ENCODE measurements at regions not wholly inside any gene's neighbourhood (a gene's known extent, or its start where the extent isn't known, plus 50 kb on each side); places are given as distances from the start of the nearest gene placed in this dataset.
"Not testable (repeated sequence)": the region's sequence is repeated elsewhere in the genome, so short reads cannot be mapped to it uniquely, and the experiment has no call there.

- no peak for DNase-seq
These were observed 406.6 kb upstream of the SALL1 start for GRCh38 chr16:51557670-51558069.

GRCh38 chr16:51556694-51557340, 405.7 kb upstream of the SALL1 start:
- DNase-seq, result no peak

GRCh38 chr16:51553910-51554309, 402.8 kb upstream of the SALL1 start:
- DNase-seq, result no peak

GRCh38 chr16:51553314-51553713, 402.2 kb upstream of the SALL1 start:
- no peak for DNase-seq

GRCh38 chr16:51550800-51551347, 399.8 kb upstream of the SALL1 start:
- DNase-seq, result no peak

- no peak for DNase-seq
These were observed 398.8 kb upstream of the SALL1 start for GRCh38 chr16:51549836-51550235.

GRCh38 chr16:51545951-51546350, 394.9 kb upstream of the SALL1 start:
- no peak for DNase-seq

GRCh38 chr16:51544851-51545467, 393.9 kb upstream of the SALL1 start:
- DNase-seq, result no peak

- DNase-seq, result no peak
These were observed 392.9 kb upstream of the SALL1 start for GRCh38 chr16:51543971-51544370.

- DNase-seq, result no peak
These were observed 392.1 kb upstream of the SALL1 start for GRCh38 chr16:51542981-51543815.

GRCh38 chr16:51540259-51540658, 389.2 kb upstream of the SALL1 start:
- DNase-seq, result no peak

GRCh38 chr16:51538707-51539498, 387.8 kb upstream of the SALL1 start:
- DNase-seq, result no peak

- no peak for DNase-seq
These were observed 384.5 kb upstream of the SALL1 start for GRCh38 chr16:51535591-51535990.

GRCh38 chr16:51532551-51532950, 381.5 kb upstream of the SALL1 start:
- no peak for DNase-seq

- no peak for DNase-seq
These were observed 380.2 kb upstream of the SALL1 start for GRCh38 chr16:51531271-51531670.

GRCh38 chr16:51527349-51527748, 376.3 kb upstream of the SALL1 start:
- no peak for DNase-seq

- no peak for DNase-seq
These were observed 375.6 kb upstream of the SALL1 start for GRCh38 chr16:51526621-51527020.

GRCh38 chr16:51524555-51525373, 373.7 kb upstream of the SALL1 start:
- DNase-seq, result no peak

GRCh38 chr16:51524070-51524469, 373.0 kb upstream of the SALL1 start:
- DNase-seq, result no peak

- DNase-seq, result no peak
These were observed 372.3 kb upstream of the SALL1 start for GRCh38 chr16:51523400-51523799.

- DNase-seq, result no peak
These were observed 371.8 kb upstream of the SALL1 start for GRCh38 chr16:51522902-51523301.

GRCh38 chr16:51516960-51517359, 365.9 kb upstream of the SALL1 start:
- not testable (repeated sequence) for DNase-seq
